ENCODE measurements at regions not wholly inside any gene's neighbourhood (a gene's known extent, or its start where the extent isn't known, plus 50 kb on each side); places are given as distances from the start of the nearest gene placed in this dataset.

DNA sequence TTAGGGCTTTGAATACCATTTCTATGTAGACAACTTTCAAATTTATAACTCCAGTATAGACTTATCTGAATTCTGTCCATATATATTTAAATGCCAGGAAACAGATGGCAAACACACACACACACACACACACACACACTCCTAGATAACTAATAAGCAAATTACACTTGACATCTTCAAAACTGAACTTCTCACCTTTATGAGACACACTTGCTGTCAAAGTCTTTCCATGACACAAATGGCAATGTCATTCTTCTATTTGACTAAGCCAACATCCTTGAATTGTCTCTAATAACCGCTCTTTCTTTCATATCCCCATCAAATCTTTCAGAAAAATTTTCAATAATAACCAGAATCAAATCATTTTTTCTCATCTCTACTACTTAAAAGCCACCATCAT is 402.4 kb downstream of the PCDH18 start (continued):
- TF ChIP-seq FOS (IDR thresholded peaks at IDR 0.05; ENCODE audit: borderline replicate concordance, extremely low read depth, insufficient read length) (no peak), NR2C1 (IDR thresholded peaks at IDR 0.05) (no peak), POU2F2 (IDR thresholded peaks at IDR 0.05; ENCODE audit: borderline replicate concordance, low read depth, low read length) (no peak), SMAD5 (IDR thresholded peaks at IDR 0.05; ENCODE audit: low read depth) (no peak), SUZ12 (IDR thresholded peaks at IDR 0.05; ENCODE audit: unreplicated experiment) (no peak)

DNA sequence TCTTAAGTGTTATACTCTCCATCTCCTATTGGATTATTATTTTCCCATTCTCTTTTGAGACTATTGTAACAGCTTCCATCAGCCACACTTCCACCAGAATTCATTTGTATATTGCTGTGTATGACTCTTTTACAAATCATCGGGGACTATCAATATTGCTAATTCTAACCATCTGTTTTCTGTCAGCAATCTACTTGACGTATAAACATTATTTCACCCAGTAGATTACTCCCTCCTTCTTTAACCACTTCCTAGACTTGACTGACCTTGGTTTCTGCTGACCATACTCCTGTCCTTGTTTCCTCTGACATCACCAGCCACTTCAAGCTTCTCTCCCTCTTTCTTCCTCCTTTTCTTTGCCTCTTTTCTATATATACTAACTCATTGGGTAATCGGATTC is 402.9 kb downstream of the PCDH18 start:
- H3K9ac ChIP-seq (ENCODE audit: control insufficient read depth, insufficient read depth, low read length) = no peak overlapping the region
- no TSS peak for BruUV-seq (replicated peaks)
- no peak overlapping the region for H3K4me2 ChIP-seq (ENCODE audit: control insufficient read depth, insufficient read depth)
- no peaks in the 10 kb centered on the region for H3K4me1 ChIP-seq (ENCODE audit: control insufficient read depth, insufficient read depth, low read length)
- in situ Hi-C loops (cut with MboI) = no loop called here
- H4K20me1 ChIP-seq (ENCODE audit: control insufficient read depth, insufficient read depth) = no peaks in the 10 kb centered on the region
- ChIA-PET CTCF (no interaction called here), SMC1A (ENCODE audit: uncharacterized antibody, unreplicated experiment) (no interaction called here), RAD21 (ENCODE audit: unreplicated experiment) (no interaction called here), POLR2A (no interaction called here)
- no peaks in the 10 kb centered on the region for H3K9me3 ChIP-seq (replicated peaks; ENCODE audit: control insufficient read depth, insufficient read depth, low read length)
- no peaks in the 10 kb centered on the region for H3K79me2 ChIP-seq (ENCODE audit: control insufficient read depth, insufficient read depth, low read length)
- ATAC-seq = no peak
- no peaks in the 10 kb centered on the region for H3K36me3 ChIP-seq (ENCODE audit: control insufficient read depth in 2 of 2, insufficient read depth in 2 of 2, low read length in 1 of 2)
- no peak for DNase-seq (ENCODE audit: low read depth, low spot score)
- intact Hi-C loops (cut with micrococcal nuclease; ENCODE audit: unreplicated experiment) = loop anchor here (10.0 kb wide), 1 partner anchor 955 kb away; no protein-coding TSS in a partner anchor
- no peak overlapping the region for H2AFZ ChIP-seq (ENCODE audit: control insufficient read depth, low read depth, low read length)
- no peak overlapping the region for H3K4me3 ChIP-seq
- no peak for FAIRE-seq
- H3K27ac ChIP-seq (ENCODE audit: control insufficient read depth, insufficient read depth) = no peak overlapping the region
- no peaks in the 10 kb centered on the region for H3K27me3 ChIP-seq (replicated peaks in 1 of 2; ENCODE audit: control insufficient read depth in 2 of 2, insufficient read depth in 2 of 2, low read length in 1 of 2)
- WGBS (ENCODE audit: insufficient coverage, insufficient replicate concordance, low lambda C conversion rate, missing lambda C conversion rate) = 53% methylated on average over 3 of the region's 3 CpGs
- TF ChIP-seq GATAD2B (conservative IDR thresholded peaks at IDR 0.05; ENCODE audit: low read depth) = no peak
- no peak for TF ChIP-seq CHD1 (IDR thresholded peaks at IDR 0.05; ENCODE audit: low read depth, low read length)
- TF ChIP-seq GABPA (IDR thresholded peaks at IDR 0.05; ENCODE audit: low read depth) = no peak
- TF ChIP-seq HDGF (IDR thresholded peaks at IDR 0.05) = no peak
- TF ChIP-seq RBBP5 (conservative IDR thresholded peaks at IDR 0.05) = no peak
- TF ChIP-seq, protein P1, sequence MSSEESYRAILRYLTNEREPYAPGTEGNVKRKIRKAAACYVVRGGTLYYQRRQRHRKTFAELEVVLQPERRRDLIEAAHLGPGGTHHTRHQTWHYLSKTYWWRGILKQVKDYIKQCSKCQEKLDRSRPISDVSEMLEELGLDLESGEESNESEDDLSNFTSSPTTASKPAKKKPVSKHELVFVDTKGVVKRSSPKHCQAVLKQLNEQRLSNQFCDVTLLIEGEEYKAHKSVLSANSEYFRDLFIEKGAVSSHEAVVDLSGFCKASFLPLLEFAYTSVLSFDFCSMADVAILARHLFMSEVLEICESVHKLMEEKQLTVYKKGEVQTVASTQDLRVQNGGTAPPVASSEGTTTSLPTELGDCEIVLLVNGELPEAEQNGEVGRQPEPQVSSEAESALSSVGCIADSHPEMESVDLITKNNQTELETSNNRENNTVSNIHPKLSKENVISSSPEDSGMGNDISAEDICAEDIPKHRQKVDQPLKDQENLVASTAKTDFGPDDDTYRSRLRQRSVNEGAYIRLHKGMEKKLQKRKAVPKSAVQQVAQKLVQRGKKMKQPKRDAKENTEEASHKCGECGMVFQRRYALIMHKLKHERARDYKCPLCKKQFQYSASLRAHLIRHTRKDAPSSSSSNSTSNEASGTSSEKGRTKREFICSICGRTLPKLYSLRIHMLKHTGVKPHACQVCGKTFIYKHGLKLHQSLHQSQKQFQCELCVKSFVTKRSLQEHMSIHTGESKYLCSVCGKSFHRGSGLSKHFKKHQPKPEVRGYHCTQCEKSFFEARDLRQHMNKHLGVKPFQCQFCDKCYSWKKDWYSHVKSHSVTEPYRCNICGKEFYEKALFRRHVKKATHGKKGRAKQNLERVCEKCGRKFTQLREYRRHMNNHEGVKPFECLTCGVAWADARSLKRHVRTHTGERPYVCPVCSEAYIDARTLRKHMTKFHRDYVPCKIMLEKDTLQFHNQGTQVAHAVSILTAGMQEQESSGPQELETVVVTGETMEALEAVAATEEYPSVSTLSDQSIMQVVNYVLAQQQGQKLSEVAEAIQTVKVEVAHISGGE (CRISPR knock-in tag; IDR thresholded peaks at IDR 0.05) = no peak
- TF ChIP-seq, protein P2, sequence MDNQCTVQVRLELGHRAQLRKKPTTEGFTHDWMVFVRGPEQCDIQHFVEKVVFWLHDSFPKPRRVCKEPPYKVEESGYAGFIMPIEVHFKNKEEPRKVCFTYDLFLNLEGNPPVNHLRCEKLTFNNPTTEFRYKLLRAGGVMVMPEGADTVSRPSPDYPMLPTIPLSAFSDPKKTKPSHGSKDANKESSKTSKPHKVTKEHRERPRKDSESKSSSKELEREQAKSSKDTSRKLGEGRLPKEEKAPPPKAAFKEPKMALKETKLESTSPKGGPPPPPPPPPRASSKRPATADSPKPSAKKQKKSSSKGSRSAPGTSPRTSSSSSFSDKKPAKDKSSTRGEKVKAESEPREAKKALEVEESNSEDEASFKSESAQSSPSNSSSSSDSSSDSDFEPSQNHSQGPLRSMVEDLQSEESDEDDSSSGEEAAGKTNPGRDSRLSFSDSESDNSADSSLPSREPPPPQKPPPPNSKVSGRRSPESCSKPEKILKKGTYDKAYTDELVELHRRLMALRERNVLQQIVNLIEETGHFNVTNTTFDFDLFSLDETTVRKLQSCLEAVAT (IDR thresholded peaks at IDR 0.05) = no peak
- TF ChIP-seq, protein P3, sequence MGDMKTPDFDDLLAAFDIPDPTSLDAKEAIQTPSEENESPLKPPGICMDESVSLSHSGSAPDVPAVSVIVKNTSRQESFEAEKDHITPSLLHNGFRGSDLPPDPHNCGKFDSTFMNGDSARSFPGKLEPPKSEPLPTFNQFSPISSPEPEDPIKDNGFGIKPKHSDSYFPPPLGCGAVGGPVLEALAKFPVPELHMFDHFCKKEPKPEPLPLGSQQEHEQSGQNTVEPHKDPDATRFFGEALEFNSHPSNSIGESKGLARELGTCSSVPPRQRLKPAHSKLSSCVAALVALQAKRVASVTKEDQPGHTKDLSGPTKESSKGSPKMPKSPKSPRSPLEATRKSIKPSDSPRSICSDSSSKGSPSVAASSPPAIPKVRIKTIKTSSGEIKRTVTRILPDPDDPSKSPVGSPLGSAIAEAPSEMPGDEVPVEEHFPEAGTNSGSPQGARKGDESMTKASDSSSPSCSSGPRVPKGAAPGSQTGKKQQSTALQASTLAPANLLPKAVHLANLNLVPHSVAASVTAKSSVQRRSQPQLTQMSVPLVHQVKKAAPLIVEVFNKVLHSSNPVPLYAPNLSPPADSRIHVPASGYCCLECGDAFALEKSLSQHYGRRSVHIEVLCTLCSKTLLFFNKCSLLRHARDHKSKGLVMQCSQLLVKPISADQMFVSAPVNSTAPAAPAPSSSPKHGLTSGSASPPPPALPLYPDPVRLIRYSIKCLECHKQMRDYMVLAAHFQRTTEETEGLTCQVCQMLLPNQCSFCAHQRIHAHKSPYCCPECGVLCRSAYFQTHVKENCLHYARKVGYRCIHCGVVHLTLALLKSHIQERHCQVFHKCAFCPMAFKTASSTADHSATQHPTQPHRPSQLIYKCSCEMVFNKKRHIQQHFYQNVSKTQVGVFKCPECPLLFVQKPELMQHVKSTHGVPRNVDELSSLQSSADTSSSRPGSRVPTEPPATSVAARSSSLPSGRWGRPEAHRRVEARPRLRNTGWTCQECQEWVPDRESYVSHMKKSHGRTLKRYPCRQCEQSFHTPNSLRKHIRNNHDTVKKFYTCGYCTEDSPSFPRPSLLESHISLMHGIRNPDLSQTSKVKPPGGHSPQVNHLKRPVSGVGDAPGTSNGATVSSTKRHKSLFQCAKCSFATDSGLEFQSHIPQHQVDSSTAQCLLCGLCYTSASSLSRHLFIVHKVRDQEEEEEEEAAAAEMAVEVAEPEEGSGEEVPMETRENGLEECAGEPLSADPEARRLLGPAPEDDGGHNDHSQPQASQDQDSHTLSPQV (IDR thresholded peaks at IDR 0.05) = no peak
- no peak for TF ChIP-seq ASH2L (IDR thresholded peaks at IDR 0.05; ENCODE audit: borderline replicate concordance, low read depth)
- TF ChIP-seq MEF2B (IDR thresholded peaks at IDR 0.05; ENCODE audit: partially characterized antibody, poor library complexity, severe bottlenecking) = no peak
- TF ChIP-seq EED (IDR thresholded peaks at IDR 0.05; ENCODE audit: low read depth) = no peak
- TF ChIP-seq NR2C1 (IDR thresholded peaks at IDR 0.05) = no peak
